Caco-2 (cell line): ENCODE measurements at regions not wholly inside any gene's neighbourhood (a gene's known extent, or its start where the extent isn't known, plus 50 kb on each side); places are given as distances from the start of the nearest gene placed in this dataset.

Experiments
- BruUV-seq: library from RNA; stranded (reverse); fragments of 400-500 nt; replicated peaks from 2 replicates; lab custom pipeline; 2021; lab: Mats Ljungman, UMichigan
- CTCF ChIA-PET: fragments of 300-600 bp; sonication (Branson Sonifier 250); formaldehyde crosslinking; loops from one replicate; lab custom pipeline; 2022; ENCODE audit warnings: antibody characterized with exemption; lab: Charles Lee
- POLR2A ChIA-PET: fragments of 300-600 bp; sonication (Branson Sonifier 250); formaldehyde crosslinking; loops from one replicate; lab custom pipeline; 2022; ENCODE audit warnings: antibody characterized with exemption; lab: Charles Lee
- DNase-seq, 2 experiments: peaks; one replicate each; pipeline versions ENCODE4 v3.0.0 to v3.0.0-alpha.2; 2020 to 2022
- H3K27me3 ChIP-seq: replicated peaks from 2 replicates; pipeline ENCODE4 v1.6.0; 2011; ENCODE audit warnings: low read length; ENCODE audit not compliant: control insufficient read depth, insufficient read depth
- H3K36me3 ChIP-seq: 2 replicates; pipeline ENCODE4 v1.5.1; 2011; ENCODE audit warnings: low read length; ENCODE audit not compliant: control insufficient read depth, insufficient read depth
- H3K4me1 ChIP-seq: fragments of 250-450 bp; sonication (Bioruptor Pico); 2 replicates; pipeline ENCODE4 v1.5.1; 2020; ENCODE audit warnings: mild to moderate bottlenecking
- H3K4me3 ChIP-seq: 2 replicates; pipeline ENCODE4 v1.5.1; 2011; ENCODE audit warnings: low read depth, mild to moderate bottlenecking, control low read depth, low read length
- H3K9me3 ChIP-seq: fragments of 250-450 bp; sonication (Bioruptor Pico); 2 replicates; pipeline ENCODE4 v1.5.1; 2020; ENCODE audit warnings: mild to moderate bottlenecking, moderate library complexity
- H3K27ac Mint-ChIP-seq: one replicate; pipeline ENCODE4 v1.8.0; 2022; ENCODE audit warnings: mixed read lengths; ENCODE audit not compliant: unreplicated experiment
- H3K27me3 Mint-ChIP-seq: one replicate; pipeline ENCODE4 v1.8.0; 2022; ENCODE audit warnings: mixed read lengths; ENCODE audit not compliant: insufficient read depth, unreplicated experiment
- H3K36me3 Mint-ChIP-seq: one replicate; pipeline ENCODE4 v1.8.0; 2022; ENCODE audit warnings: mild to moderate bottlenecking, mixed read lengths; ENCODE audit not compliant: insufficient read depth, unreplicated experiment
- H3K4me1 Mint-ChIP-seq: one replicate; pipeline ENCODE4 v1.8.0; 2022; ENCODE audit warnings: low read depth, mixed read lengths; ENCODE audit not compliant: unreplicated experiment
- H3K4me3 Mint-ChIP-seq: one replicate; pipeline ENCODE4 v1.8.0; 2022; ENCODE audit warnings: mild to moderate bottlenecking, moderate library complexity, mixed read lengths; ENCODE audit not compliant: unreplicated experiment
- H3K9me3 Mint-ChIP-seq: one replicate; pipeline ENCODE4 v1.8.0; 2022; ENCODE audit warnings: mixed read lengths; ENCODE audit not compliant: unreplicated experiment
- CTCF ChIP-seq, 2 experiments: fragments of 200-600 bp in 1 of 2; IDR thresholded peaks; 1 replicate in 1 of 2; 2 replicates in 1 of 2; pipeline versions ENCODE4 v1.5.1 to v1.8.0; 2011 to 2022; ENCODE audit warnings: antibody characterized with exemption in 1 of 2, control low read depth in 1 of 2, inconsistent platforms in 1 of 2, low read depth in 1 of 2, low read length in 1 of 2, mild to moderate bottlenecking in 1 of 2, moderate library complexity in 1 of 2; ENCODE audit not compliant: insufficient read depth in 1 of 2, severe bottlenecking in 1 of 2, unreplicated experiment in 1 of 2
- intact Hi-C: fragments of 100-400 bp; cut with micrococcal nuclease; formaldehyde crosslinking; loops from one replicate; pipeline ENCODE4 v1.10.0; 2022; ENCODE audit not compliant: unreplicated experiment

- ChIA-PET POLR2A (no interaction called here), CTCF (no interaction called here)
- no peak overlapping the region for H3K4me3 ChIP-seq
- Mint-ChIP-seq H3K4me1 (no peaks in the 10 kb centered on the region), H3K4me3 (no peak overlapping the region), H3K9me3 (no peaks in the 10 kb centered on the region), H3K36me3 (no peaks in the 10 kb centered on the region), H3K27me3 (peaks cover 8% of the 10 kb centered on the region), H3K27ac (no peak overlapping the region)
- no peak for DNase-seq
- no TSS peak for BruUV-seq
- no peak for TF ChIP-seq CTCF (IDR thresholded peaks at IDR 0.05; ENCODE audit: insufficient read depth in 1 of 2, low read depth in 1 of 2, low read length in 1 of 2, severe bottlenecking in 1 of 2, unreplicated experiment in 1 of 2)
- no peaks in the 10 kb centered on the region for H3K4me1 ChIP-seq
- H3K27me3 ChIP-seq, result no peaks in the 10 kb centered on the region; the same call in 1 of the 2 replicates
- H3K9me3 ChIP-seq, result no peaks in the 10 kb centered on the region
- intact Hi-C loops, result no loop called here
- no peaks in the 10 kb centered on the region for H3K36me3 ChIP-seq
Observed at GRCh38 chr4:20368926-20369325, 117.2 kb downstream of the SLIT2 start.

- Mint-ChIP-seq H3K4me1 (no peaks in the 10 kb centered on the region), H3K27ac (no peak overlapping the region), H3K4me3 (no peak overlapping the region), H3K36me3 (no peaks in the 10 kb centered on the region), H3K9me3 (no peaks in the 10 kb centered on the region), H3K27me3 (peaks cover 8% of the 10 kb centered on the region)
- ChIA-PET POLR2A (no interaction called here), CTCF (no interaction called here)
- H3K36me3 ChIP-seq, result no peaks in the 10 kb centered on the region
- no TSS peak for BruUV-seq
- no peaks in the 10 kb centered on the region for H3K9me3 ChIP-seq
- H3K4me3 ChIP-seq, result no peak overlapping the region
- no peak for DNase-seq
- H3K27me3 ChIP-seq, result no peaks in the 10 kb centered on the region; the same call in 1 of the 2 replicates
- intact Hi-C loops, result no loop called here
- no peaks in the 10 kb centered on the region for H3K4me1 ChIP-seq
- TF ChIP-seq CTCF (IDR thresholded peaks at IDR 0.05; ENCODE audit: insufficient read depth in 1 of 2, low read depth in 1 of 2, low read length in 1 of 2, severe bottlenecking in 1 of 2, unreplicated experiment in 1 of 2), result no peak
Observed at GRCh38 chr4:20370274-20370673, 118.6 kb downstream of the SLIT2 start.

- TF ChIP-seq CTCF (IDR thresholded peaks at IDR 0.05; ENCODE audit: insufficient read depth in 1 of 2, low read depth in 1 of 2, low read length in 1 of 2, severe bottlenecking in 1 of 2, unreplicated experiment in 1 of 2), result no peak
- Histone ChIP-seq H3K27me3 (no peaks in the 10 kb centered on the region), H3K36me3 (no peaks in the 10 kb centered on the region), H3K9me3 (no peaks in the 10 kb centered on the region), H3K4me3 (no peak overlapping the region), H3K4me1 (no peaks in the 10 kb centered on the region)
- ChIA-PET POLR2A (no interaction called here), CTCF (no interaction called here)
- H3K27me3 Mint-ChIP-seq, result peaks cover 6% of the 10 kb centered on the region
- no peak for DNase-seq
- no peaks in the 10 kb centered on the region for H3K9me3 Mint-ChIP-seq
- intact Hi-C loops, result no loop called here
- H3K27ac Mint-ChIP-seq, result no peak overlapping the region
- no peaks in the 10 kb centered on the region for H3K4me1 Mint-ChIP-seq
- H3K36me3 Mint-ChIP-seq, result no peaks in the 10 kb centered on the region
- no TSS peak for BruUV-seq
- no peak overlapping the region for H3K4me3 Mint-ChIP-seq
Observed at GRCh38 chr4:20376070-20376469, 124.4 kb downstream of the SLIT2 start.
